ENCODE measurements at regions not wholly inside any gene's neighbourhood (a gene's known extent, or its start where the extent isn't known, plus 50 kb on each side); places are given as distances from the start of the nearest gene placed in this dataset.

GRCh38 chr12:124233846-124234640 lies 60.9 kb upstream of the RFLNA start:
- Histone ChIP-seq H3K9ac (ENCODE audit: insufficient read length) (no peak overlapping the region), H3K27ac (no peak overlapping the region), H3K4me3 (no peak overlapping the region), H3K36me3 (ENCODE audit: insufficient read depth, low read length) (no peaks in the 10 kb centered on the region), H3K9me3 (ENCODE audit: low read depth, low read length) (no peaks in the 10 kb centered on the region)
- DNase-seq (ENCODE audit: low read depth, low spot score), result peak; percentile 20
- no peak for TF ChIP-seq FOXP2 (optimal IDR thresholded peaks at IDR 0.05; ENCODE audit: control extremely low read depth, extremely low read length, insufficient read depth)
- no peak for TF ChIP-seq POLR2AphosphoS5 (IDR thresholded peaks at IDR 0.05; ENCODE audit: borderline replicate concordance, low read depth, low read length)
- no peak for TF ChIP-seq EZH2 (IDR thresholded peaks at IDR 0.05)

- TF ChIP-seq EZH2 (IDR thresholded peaks at IDR 0.05) (no peak), POLR2AphosphoS5 (IDR thresholded peaks at IDR 0.05; ENCODE audit: borderline replicate concordance, low read depth, low read length) (no peak), FOXP2 (optimal IDR thresholded peaks at IDR 0.05; ENCODE audit: control extremely low read depth, extremely low read length, insufficient read depth) (no peak)
- no peak overlapping the region for H3K9ac ChIP-seq (ENCODE audit: insufficient read length)
- no peak for DNase-seq (ENCODE audit: low read depth, low spot score)
These were observed 58.3 kb upstream of the RFLNA start for GRCh38 chr12:124236625-124237031.

GRCh38 chr12:124238886-124239285 lies 56.0 kb upstream of the RFLNA start:
- no peak for DNase-seq (ENCODE audit: low read depth, low spot score)

More at GRCh38 chr12:124236625-124237031, 58.3 kb upstream of the RFLNA start:
- H3K4me3 ChIP-seq, result no peak overlapping the region
- H3K9me3 ChIP-seq (ENCODE audit: low read depth, low read length), result no peaks in the 10 kb centered on the region
- H3K36me3 ChIP-seq (ENCODE audit: insufficient read depth, low read length), result no peaks in the 10 kb centered on the region
- no peak overlapping the region for H3K27ac ChIP-seq

GRCh38 chr12:124240493-124240892 lies 54.4 kb upstream of the RFLNA start:
- Histone ChIP-seq H3K27ac (no peak overlapping the region), H3K36me3 (ENCODE audit: insufficient read depth, low read length) (no peaks in the 10 kb centered on the region), H3K4me3 (no peak overlapping the region), H3K9me3 (ENCODE audit: low read depth, low read length) (no peaks in the 10 kb centered on the region), H3K9ac (ENCODE audit: insufficient read length) (no peak overlapping the region)
- DNase-seq (ENCODE audit: low read depth, low spot score), result no peak
- TF ChIP-seq FOXP2 (optimal IDR thresholded peaks at IDR 0.05; ENCODE audit: control extremely low read depth, extremely low read length, insufficient read depth), result no peak

More at GRCh38 chr12:124238886-124239285, 56.0 kb upstream of the RFLNA start:
- Histone ChIP-seq H3K4me3 (no peak overlapping the region), H3K9ac (ENCODE audit: insufficient read length) (no peak overlapping the region), H3K9me3 (ENCODE audit: low read depth, low read length) (no peaks in the 10 kb centered on the region), H3K27ac (no peak overlapping the region), H3K36me3 (ENCODE audit: insufficient read depth, low read length) (no peaks in the 10 kb centered on the region)
- TF ChIP-seq POLR2AphosphoS5 (IDR thresholded peaks at IDR 0.05; ENCODE audit: borderline replicate concordance, low read depth, low read length), result no peak
- TF ChIP-seq FOXP2 (optimal IDR thresholded peaks at IDR 0.05; ENCODE audit: control extremely low read depth, extremely low read length, insufficient read depth), result no peak
- no peak for TF ChIP-seq EZH2 (IDR thresholded peaks at IDR 0.05)

- Histone ChIP-seq H3K4me3 (no peak overlapping the region), H3K36me3 (ENCODE audit: insufficient read depth, low read length) (no peaks in the 10 kb centered on the region), H3K9me3 (ENCODE audit: low read depth, low read length) (no peaks in the 10 kb centered on the region), H3K9ac (ENCODE audit: insufficient read length) (no peak overlapping the region), H3K27ac (no peak overlapping the region)
- no peak for DNase-seq (ENCODE audit: low read depth, low spot score)
- TF ChIP-seq FOXP2 (optimal IDR thresholded peaks at IDR 0.05; ENCODE audit: control extremely low read depth, extremely low read length, insufficient read depth) (no peak), EZH2 (IDR thresholded peaks at IDR 0.05) (no peak), POLR2AphosphoS5 (IDR thresholded peaks at IDR 0.05; ENCODE audit: borderline replicate concordance, low read depth, low read length) (no peak)
These were observed 52.9 kb upstream of the RFLNA start for GRCh38 chr12:124241776-124242528.

GRCh38 chr12:124242529-124243065 lies 52.3 kb upstream of the RFLNA start:
- Histone ChIP-seq H3K4me3 (no peak overlapping the region), H3K36me3 (ENCODE audit: insufficient read depth, low read length) (no peaks in the 10 kb centered on the region), H3K9ac (ENCODE audit: insufficient read length) (no peak overlapping the region), H3K27ac (no peak overlapping the region), H3K9me3 (ENCODE audit: low read depth, low read length) (no peaks in the 10 kb centered on the region)
- no peak for DNase-seq (ENCODE audit: low read depth, low spot score)
- TF ChIP-seq FOXP2 (optimal IDR thresholded peaks at IDR 0.05; ENCODE audit: control extremely low read depth, extremely low read length, insufficient read depth) (no peak), EZH2 (IDR thresholded peaks at IDR 0.05) (no peak), POLR2AphosphoS5 (IDR thresholded peaks at IDR 0.05; ENCODE audit: borderline replicate concordance, low read depth, low read length) (no peak)

GRCh38 chr12:124243936-124244335 lies 51.0 kb upstream of the RFLNA start:
- no peak for DNase-seq (ENCODE audit: low read depth, low spot score)
- Histone ChIP-seq H3K4me3 (no peak overlapping the region), H3K9ac (ENCODE audit: insufficient read length) (no peak overlapping the region), H3K36me3 (ENCODE audit: insufficient read depth, low read length) (no peaks in the 10 kb centered on the region), H3K9me3 (ENCODE audit: low read depth, low read length) (no peaks in the 10 kb centered on the region), H3K27ac (no peak overlapping the region)
- TF ChIP-seq POLR2AphosphoS5 (IDR thresholded peaks at IDR 0.05; ENCODE audit: borderline replicate concordance, low read depth, low read length) (no peak), EZH2 (IDR thresholded peaks at IDR 0.05) (no peak), FOXP2 (optimal IDR thresholded peaks at IDR 0.05; ENCODE audit: control extremely low read depth, extremely low read length, insufficient read depth) (no peak)
